HL-60 (cell line): ENCODE measurements at regions not wholly inside any gene's neighbourhood (a gene's known extent, or its start where the extent isn't known, plus 50 kb on each side); places are given as distances from the start of the nearest gene placed in this dataset.

Experiments used
- POLR2AphosphoS5 ChIP-seq: IDR thresholded peaks from 2 replicates; pipeline ENCODE4 v1.6.1; 2012; ENCODE audit warnings: low read depth
- SPI1 ChIP-seq: IDR thresholded peaks from 2 replicates; pipeline ENCODE4 v1.6.1; 2012; ENCODE audit warnings: low read depth, mild to moderate bottlenecking, borderline replicate concordance
- TF ChIP-seq, protein P1 (sequence below): IDR thresholded peaks from one replicate; pipeline ENCODE4 v1.5.1; 2011; ENCODE audit warnings: low read length, control low read depth, inconsistent platforms; ENCODE audit not compliant: insufficient read depth

DNA sequence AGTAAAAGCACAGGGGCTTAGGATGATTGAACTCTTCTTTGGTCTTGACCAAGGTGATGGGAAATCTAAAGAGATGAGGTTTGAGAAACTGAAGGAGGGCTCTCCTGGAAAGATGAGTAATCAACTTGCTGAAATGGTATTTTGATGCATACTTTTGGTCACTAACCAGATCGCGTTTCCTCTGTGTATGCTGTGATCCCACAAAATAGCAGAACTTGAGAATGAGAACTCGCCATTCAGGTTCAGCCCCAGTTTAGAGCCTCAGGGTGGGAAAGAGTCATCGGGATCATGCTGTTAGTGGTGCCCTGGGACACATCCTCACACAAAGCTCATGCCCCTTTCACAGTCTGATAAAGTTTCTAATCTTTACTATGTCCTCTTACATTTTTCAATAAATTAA is 488.8 kb downstream of the ETNK1 start:
- TF ChIP-seq, protein P1, sequence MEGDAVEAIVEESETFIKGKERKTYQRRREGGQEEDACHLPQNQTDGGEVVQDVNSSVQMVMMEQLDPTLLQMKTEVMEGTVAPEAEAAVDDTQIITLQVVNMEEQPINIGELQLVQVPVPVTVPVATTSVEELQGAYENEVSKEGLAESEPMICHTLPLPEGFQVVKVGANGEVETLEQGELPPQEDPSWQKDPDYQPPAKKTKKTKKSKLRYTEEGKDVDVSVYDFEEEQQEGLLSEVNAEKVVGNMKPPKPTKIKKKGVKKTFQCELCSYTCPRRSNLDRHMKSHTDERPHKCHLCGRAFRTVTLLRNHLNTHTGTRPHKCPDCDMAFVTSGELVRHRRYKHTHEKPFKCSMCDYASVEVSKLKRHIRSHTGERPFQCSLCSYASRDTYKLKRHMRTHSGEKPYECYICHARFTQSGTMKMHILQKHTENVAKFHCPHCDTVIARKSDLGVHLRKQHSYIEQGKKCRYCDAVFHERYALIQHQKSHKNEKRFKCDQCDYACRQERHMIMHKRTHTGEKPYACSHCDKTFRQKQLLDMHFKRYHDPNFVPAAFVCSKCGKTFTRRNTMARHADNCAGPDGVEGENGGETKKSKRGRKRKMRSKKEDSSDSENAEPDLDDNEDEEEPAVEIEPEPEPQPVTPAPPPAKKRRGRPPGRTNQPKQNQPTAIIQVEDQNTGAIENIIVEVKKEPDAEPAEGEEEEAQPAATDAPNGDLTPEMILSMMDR: no peak
- TF ChIP-seq POLR2AphosphoS5: no peak
- TF ChIP-seq SPI1: no peak
